Fibroblast of skin of left biceps (primary cell): ENCODE measurements at regions not wholly inside any gene's neighbourhood (a gene's known extent, or its start where the extent isn't known, plus 50 kb on each side); places are given as distances from the start of the nearest gene placed in this dataset.
A peak's percentile ranks its signal among the peaks of the same experiment; 100 is the strongest.

Experiments
- DNase-seq, 2 experiments: peaks; one replicate each; pipeline ENCODE4 v3.0.0-alpha.2; 2013; ENCODE audit warnings: low read depth in 2 of 2

DNA sequence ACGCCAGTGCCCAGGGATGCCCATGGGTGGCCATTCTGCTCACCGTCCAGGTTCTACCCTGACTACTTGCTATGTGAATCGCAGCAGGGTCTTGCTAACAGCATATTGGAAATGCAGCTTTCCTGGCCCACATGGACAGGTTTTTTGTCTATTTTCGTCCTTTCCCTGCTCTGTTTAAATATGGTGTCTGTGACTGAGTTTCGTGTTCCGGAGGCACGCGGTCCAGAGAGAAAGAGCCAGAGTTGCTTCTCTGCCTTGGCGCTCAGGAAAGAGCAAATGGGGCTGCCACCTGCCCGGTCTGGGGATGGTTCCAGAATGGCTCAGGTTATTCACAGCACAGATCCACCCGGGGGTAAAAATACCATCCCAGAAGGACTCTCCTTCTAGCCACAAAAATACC is 456.2 kb downstream of the BCL11A start:
- no peak for DNase-seq

DNA sequence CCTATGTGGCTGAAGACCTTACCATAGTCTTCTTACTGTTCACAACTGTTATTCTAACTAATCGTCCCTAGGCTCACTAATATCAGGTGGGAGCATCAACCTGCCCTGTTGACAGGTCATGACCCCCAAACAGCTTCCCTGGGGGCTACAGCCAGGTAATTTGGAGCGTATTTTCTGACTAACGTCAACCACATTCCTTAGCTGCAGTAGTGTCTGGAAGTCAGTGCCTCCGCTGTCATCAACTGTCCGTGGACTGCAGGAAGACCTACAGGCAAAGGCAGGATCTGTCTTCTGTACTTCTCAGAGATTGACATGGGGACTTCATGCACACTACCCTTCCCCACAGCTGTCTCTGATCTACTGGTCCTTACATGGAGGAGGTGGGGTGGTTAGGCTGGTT is 456.9 kb downstream of the BCL11A start:
- no peak for DNase-seq

DNA sequence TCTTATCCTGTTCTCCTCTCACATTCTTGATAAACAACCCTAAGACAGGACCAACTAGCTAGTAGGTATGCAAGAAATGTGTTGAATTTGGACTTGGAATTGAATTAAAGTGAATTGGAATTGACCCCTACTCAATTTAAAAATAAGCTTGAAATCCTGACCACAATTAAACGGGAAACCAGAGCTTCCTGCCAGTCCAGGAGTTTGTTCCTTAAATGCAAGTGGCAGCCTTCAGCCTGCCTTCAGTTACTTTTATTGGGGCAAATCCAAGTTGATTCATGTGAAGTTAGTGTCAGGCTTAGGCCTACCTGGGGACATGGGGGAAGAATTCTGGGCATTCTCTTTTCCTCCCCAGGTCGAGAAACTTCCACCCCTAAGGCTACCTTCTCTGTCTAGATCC is 457.6 kb downstream of the BCL11A start:
- no peak for DNase-seq

DNA sequence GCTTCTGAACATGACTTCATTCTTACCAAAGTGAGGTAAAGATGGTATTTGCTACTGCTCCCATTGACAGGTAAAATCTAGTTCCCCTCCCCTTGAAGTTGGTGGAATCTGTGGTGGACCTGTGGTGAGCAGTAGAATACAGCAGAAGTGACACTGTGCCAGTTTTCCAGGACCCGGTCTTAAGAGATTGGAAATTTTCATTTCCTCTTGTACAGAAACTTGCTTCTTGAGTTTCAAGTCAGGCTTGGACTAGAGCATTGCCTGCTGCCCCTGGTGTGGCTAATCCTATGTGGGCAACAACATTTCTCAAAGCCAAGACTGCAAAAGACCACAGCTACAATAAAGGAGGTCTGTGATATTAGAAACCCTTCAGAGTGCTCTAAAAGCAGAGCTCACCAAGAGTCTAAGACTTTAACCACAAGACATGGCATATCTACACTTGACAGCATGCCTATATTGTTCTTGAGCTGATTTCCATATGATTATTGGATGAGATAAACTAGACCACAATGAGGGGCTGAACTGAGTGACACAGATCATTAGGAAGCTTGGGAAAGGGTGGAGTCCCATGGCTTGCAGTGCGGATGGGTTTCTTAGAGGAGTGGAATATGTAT is 458.1 kb downstream of the BCL11A start:
- no peak for DNase-seq

DNA sequence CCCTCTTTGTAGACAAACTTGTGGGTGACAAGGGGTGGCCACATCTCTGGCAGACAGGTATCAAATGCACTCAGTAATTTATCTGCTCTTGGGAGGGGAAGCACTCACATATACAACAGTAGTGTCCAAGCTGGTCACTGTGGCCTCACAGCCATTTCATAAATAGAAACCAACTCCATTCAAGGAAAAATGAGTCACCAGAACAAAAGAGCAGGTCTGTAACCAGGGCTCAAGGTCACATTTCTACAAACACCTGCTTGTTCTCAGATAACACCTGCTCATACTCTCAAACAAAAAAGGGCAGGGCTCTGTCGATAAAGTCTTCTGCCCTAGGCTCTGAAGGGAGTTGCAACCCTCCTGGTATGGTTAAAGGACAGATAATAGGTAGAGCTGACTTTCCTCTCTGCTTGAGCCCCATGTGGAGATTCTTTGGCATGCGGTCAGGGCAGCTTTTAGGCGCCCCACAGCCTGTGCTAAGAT is 459.0 kb downstream of the BCL11A start:
- DNase-seq = no peak

DNA sequence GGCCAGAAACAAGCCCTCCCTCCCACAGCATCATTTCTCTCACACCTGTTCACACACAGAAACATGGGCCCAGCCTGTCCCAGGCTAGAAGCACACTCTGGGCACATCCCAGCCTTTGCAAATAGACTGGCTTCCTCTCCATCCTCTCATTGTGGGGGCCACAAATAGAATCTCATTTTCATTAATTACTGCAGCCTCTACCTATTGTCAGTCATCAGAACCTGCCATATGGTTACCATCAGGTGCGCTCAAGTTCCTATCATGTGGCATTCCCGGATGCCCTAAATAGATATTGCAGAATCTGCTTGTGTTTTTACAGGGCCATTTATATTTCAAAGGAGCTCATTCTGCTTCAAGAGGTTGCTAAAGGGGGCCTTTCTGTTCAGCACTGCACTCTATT is 460.7 kb downstream of the BCL11A start:
- no peak for DNase-seq

DNA sequence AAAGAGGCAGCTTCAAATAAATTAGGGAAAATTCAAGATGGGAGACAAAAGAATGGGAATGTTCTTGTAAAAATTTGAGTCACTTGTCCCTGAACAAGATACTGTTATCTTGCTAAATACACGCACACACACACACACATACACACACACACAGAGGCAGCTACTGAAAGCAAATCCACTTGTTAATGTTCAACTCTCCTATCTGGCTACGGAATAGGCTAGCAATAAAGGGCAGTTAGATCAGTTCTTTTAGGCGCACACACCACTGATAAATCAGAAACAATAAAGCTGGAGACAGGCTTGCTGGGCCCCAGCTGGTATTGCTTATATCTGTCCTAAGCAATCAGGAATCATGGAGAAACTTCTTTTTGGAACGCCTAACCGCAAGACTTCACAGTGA is 461.6 kb downstream of the BCL11A start:
- no peak for DNase-seq

DNA sequence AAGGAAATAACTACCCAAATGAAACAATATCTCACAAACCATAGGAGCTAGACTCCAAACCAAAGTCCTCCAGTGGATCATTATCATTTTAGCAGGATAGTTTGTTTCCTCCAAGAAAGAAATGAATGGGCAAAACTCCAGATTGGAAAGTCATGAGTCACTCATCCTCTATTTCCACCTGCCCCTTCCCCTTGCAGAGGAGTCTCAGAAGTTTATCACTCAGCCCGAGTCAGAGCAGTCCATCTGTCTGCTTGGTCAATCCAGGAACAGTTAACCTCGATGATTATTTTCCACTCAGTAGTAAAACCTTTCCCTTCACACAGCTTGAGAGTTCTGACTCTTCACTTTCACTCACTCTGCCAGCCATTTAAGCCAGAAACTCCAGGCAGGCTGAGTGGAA is 462.2 kb downstream of the BCL11A start:
- no peak for DNase-seq

DNA sequence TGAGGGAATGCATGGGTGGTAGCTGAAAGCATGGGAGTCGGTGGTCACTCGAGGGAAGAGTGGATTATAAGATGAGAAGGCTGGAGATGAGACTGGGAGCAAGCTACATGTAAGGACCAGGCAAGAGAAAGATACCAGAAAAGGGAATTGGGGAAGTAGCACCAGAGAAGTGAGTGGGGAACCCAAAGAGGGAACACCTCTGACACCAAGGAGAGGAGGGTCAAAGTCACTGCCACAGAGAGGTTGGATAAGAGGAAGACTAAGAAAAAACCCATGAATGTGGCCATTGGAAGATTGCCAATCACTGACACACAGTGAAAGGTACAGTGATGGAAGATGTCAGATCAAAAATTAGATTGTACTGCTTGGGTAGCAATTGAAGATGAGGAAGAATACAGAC is 473.9 kb downstream of the BCL11A start:
- no peak for DNase-seq

DNA sequence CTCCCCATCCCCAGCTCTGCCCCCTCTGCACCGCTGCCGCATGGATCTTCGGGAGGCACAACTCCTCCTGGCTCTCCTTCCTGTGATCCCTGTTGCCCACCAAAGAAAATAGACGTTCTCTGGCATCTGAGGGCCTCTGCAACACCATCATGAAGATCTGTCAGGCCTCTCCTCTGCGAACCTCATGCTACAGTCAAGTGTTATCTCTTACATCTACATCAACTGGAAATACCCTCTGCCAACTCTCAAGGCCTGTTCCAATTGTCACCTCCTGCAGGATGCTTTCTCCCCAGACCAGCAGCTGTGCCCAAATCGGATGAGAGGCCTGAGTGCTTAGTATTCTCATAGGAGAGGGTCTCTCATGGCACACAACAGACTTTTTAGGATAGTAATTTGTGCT is 478.4 kb downstream of the BCL11A start:
- no peak for DNase-seq

DNA sequence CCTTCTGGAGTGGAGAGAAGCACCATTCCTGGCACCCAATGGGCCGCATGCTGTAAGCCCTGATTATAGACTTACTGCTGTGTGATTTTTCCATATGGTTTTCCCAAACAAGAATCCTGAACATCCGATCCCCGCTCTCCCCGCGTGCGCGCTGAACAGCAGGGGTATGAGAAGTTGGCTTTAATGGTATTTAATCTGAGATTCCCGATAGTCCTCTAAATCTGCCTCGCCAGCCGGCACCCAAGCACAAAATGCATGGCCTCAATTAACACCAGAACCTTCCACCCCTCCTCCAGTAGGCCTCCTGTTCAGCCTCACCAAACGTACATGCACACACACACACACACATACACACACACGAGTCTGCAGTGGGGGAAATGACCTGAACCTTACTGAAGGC is 480.3 kb downstream of the BCL11A start:
- no peak for DNase-seq

DNA sequence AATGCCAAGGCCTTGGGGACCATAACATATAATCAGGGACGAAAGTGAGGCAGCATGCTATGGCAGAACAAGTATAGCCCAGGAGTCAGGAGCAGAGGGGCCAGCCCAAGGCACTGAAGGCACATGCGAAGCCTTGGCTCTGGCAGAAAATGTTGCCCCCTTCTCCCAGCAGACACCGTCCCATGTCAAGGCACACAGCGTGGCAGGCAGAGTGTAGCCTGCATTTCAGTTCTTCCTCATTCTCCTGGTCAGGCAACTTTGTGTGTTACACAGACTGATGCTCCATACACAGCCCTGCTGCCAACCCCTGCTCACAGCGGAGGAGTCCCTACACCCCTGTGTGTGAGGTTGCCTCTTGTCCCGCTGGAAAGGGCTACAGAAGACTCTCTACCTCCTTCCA is 480.8 kb downstream of the BCL11A start:
- DNase-seq = no peak

DNA sequence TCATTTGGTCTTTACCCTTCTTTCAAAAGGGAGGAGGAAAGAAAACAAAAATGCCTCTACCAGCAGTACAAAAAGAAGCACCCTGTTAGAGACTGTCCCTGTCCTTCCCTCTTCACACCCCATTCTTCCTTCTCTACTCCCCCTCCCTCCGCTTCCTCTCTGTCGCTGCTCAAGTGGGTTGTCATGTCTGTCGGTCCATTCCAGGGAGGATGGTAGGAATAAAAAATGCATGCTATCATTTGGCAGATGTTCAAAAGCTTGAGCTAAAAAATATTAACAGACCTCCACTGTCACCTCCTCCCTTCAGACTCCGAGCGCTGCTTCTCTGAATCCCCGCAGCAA is 482.0 kb downstream of the BCL11A start:
- no peak for DNase-seq

DNA sequence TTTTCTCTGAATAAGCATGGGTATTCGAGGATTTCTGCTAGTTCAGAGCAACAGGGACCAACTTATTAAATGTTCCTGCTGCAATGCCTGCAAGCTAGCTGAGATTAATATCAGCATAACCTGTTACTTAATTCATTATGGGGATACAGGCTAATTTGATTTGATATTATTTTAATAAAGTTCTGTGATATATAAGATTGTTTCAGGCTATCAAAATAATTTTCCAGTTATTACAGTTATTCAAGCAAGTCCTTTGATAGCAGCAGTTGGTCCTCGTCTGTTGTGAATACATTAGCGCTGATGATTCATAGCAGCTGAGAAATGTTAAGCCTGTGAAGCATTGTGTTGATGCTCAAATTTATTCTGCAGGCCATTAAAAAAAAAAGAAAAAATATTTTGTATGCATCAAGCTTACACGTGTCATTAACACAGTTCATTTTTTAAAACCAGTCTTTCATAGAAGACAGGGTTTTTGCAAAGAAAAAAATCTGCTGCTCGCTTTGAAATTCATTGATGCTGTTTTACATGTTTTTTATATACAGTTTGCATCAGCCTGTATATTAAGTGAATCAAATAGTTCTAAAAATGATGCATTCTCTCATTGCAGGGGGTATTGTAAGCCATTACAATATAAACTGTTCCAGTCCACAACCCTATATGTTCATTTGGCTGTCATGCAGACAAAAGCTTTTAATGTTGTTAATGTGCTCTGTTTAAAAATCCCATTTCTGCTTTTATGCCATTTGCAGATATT is 482.5 kb downstream of the BCL11A start:
- peak; percentile 28 to 37 for DNase-seq

DNA sequence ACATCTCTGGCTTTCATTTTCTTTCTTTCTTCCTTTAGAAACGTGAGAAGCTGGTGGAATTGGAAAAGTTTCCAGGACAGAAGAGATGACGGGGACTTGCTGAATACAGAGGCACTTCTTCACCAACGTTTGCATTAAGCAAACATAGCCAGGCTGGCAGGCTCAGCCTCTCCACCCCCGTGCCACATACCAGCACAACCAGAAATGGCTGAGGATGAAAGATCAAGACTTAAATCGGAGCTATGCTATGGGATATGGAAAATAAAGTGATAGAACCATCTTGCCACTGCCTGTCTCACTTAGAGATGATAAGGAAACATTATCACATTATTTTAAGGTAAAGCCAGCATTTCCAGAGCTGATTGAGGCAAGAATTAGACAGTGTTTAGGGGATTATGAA is 483.3 kb downstream of the BCL11A start:
- DNase-seq = no peak

DNA sequence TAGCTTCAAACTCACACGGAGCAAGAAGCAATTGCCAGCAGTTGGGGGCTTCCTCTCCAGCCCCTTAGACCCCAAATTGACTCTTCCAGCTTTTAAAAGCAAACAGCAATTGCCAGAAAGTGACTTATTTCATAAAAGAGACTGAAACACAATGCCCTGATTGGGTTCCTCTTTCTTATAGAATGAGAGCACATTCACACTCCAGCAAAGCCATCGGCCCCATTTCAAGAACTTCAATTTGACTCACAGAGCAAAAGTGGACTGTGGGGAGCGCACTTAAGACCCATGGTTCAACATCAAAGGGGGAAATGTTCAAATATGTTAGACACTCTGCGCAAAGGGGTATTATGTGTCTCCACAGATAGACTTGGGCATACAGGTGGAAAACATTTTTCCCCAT is 484.7 kb downstream of the BCL11A start:
- no peak for DNase-seq

DNA sequence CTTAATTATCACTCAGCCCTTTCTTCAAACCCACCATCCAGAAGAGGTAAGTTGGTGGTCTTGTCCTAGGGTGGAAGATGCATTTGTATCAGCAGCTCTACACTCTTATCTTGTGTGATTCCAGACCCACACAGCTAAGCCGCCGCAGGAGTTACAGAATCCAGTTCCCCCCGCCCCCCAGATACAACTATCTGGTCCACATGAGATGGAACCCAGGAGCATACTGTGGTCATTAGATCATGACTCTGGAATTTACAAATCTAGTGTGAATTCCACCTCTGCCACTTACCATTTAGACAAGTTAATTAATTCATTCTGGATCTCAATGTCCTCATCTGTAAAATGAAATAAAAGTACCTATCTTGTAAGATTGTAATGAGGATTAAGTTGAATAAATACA is 486.4 kb downstream of the BCL11A start:
- DNase-seq = peak; percentile 40 to 45

DNA sequence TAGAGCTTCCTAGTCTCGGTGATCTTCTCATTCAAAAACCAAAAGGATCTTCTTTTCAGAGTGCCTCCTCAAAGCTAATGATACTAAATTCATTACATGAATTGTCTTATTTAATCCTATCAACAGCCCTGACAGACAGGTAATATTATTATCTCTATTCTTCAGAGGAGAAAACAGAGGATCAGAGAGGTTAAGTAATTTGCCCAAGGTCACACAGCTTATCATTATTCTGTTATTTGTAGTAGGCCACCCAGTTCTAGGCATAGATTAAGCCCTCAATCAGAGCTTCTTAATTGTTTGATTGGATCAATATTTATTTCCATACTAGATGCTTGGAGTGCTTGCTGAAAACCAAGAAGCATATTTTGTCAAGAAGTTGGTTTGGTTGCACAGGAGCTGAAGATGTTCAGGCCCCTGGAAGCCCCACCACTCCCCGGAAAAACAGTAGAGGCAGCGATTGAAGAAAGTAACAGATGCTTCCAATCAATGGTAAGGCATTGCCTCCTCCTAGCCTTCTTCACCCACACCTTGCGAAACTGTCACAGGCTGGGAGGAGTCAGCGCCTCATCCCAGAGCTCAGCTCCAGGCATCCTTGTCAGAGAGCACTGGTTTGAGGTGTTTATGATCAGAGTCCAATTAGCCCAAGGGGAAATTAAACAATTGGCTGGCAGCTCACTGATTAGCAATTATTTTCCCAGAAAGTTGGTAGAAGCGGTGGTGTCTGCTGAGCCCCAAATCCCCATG is 487.2 kb downstream of the BCL11A start:
- DNase-seq = no peak

DNA sequence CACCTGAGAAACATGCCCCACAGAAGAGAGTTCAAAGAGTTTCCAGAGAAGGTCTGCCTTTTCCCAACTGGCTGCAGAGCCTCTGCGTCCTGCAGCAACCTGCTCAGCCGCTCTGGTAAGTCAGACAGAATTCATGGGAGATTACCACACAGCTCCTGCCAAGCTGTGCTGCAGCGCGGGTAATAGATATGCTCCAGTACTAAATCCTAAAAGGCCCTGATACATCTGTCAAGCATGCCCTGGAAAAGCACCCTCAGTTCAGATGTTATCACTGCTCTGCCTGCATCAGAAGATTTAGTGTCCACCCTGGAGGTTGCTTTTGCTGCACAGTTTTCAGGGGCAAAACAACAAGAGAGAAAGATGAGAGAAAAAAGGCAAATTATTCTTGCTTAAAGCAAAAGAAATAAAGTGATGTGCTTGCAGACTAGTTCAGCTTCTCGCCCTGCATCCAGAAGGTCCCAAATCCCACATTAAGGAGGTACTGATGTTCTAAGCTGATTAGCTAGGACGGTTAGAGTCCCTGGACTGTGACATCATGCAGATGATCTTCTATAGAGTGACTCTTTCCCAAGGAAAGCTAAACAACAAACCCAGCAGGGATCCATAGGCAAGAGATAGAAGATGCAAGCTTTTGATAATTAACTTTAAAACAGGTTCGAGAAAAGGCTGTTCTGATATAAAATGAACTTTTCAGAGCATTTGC is 488.6 kb downstream of the BCL11A start:
- DNase-seq = no peak

DNA sequence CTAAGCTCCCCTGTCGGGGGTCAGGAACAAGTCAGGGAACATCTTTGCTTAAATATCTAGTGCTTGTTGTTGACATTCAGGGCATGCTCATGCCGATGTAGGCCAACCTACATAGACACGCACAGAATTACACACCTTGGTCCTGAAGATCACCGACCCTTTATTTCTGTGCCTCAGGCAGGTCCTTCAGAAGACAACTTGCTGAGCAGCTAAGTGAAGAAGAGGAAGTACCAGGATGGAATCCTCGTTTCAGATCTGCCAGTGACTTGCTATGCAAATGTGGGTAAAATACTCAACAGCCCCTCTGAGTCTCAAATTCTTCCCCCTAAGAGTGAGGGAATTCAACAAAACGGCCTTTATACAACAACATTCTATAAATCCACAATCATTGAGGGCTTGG is 494.7 kb downstream of the BCL11A start:
- no peak for DNase-seq

DNA sequence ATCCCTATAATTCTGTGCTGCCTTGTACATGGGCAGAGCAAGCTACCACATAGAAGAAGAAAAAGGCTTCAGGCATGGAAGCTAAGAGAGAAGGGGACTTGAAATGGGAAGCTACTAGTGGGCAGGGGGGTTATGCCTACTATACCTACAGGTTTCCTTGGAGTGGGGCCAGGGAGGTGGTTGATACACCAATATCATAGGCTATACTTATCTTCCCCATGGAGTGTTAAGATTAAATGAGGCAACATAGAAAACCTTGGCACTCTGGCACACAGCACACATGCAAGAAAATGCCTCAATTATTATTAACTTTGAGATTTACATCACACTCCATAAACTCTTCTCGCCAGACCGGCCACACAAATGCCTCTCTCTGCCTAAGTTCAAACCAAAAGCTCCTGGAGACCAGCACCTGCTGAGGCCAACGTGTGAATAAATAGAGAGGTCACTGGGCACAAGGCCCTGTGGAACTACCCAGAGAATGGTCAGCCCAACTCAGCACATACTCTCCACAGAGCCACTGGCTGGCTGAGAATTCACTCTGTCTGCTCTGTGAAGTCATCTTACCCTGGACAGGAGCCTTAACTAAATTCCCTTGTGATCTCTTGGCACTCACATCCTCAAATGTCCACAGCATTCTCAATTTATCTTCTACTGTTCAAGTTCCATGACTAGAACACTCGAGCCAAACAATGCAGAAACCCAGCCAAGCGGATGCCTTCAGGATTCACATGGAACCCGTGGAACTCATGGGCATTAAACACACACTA is 498.7 kb downstream of the BCL11A start:
- no peak for DNase-seq

DNA sequence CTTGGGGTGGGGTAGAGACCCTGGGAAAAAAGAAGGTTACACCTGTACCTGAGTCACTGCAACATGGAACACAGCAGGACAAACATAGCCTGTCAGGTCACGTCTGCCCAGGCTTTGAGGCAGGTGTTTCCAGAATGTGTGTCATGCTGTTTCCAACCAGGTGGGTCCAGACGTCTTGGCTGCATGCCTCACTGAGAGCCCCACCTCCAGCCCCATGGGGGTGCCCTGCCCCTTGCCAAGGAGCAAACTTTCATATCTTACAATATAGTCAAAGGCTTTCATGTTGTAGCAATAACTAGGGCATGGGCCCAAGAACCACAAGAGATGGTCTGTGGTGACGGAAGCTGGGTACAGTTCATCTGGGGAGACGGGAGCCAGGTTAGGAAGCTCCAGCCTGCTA is 499.7 kb downstream of the BCL11A start:
- no peak for DNase-seq
